Stimulated activated naive B cell treated with anti-CD40 and anti-IgM and Interleukin-4, amounts not matched to agents 10 μg/mL and 1 μg/mL and 100 μg/mL, for 72 hours (primary cell): ENCODE measurements at regions not wholly inside any gene's neighbourhood (a gene's known extent, or its start where the extent isn't known, plus 50 kb on each side); places are given as distances from the start of the nearest gene placed in this dataset.
A peak's percentile ranks its signal among the peaks of the same experiment; 100 is the strongest.

Experiments used
- ATAC-seq, 2 donors: fragments of 150-1000 bp; cut with Tn5 transposase; replicated peaks; 2 replicates each; pipeline ENCODE4 v1.10.0; 2021; ENCODE audit warnings: moderate library complexity in 1 of 2
- DNase-seq: peaks from one replicate; pipeline ENCODE4 v3.0.0; 2021
- H3K27ac Mint-ChIP-seq: one replicate; pipeline ENCODE4 v1.8.0; 2022; ENCODE audit warnings: mild to moderate bottlenecking, mixed read lengths
- H3K27me3 Mint-ChIP-seq, 2 donors: one replicate each; pipeline ENCODE4 v1.8.0; 2022; ENCODE audit warnings: mixed read lengths in 2 of 2
- H3K36me3 Mint-ChIP-seq, 2 donors: one replicate each; pipeline ENCODE4 v1.8.0; 2022; ENCODE audit warnings: mixed read lengths in 2 of 2, mild to moderate bottlenecking in 1 of 2
- H3K4me1 Mint-ChIP-seq, 2 donors: one replicate each; pipeline ENCODE4 v1.8.0; 2022; ENCODE audit warnings: mixed read lengths in 2 of 2, mild to moderate bottlenecking in 1 of 2
- H3K4me3 Mint-ChIP-seq, 2 donors: one replicate each; pipeline ENCODE4 v1.8.0; 2022; ENCODE audit warnings: mild to moderate bottlenecking in 2 of 2, mixed read lengths in 2 of 2, moderate library complexity in 1 of 2
- H3K9me3 Mint-ChIP-seq, 2 donors: one replicate each; pipeline ENCODE4 v1.8.0; 2022; ENCODE audit warnings: mixed read lengths in 2 of 2, mild to moderate bottlenecking in 1 of 2

DNA sequence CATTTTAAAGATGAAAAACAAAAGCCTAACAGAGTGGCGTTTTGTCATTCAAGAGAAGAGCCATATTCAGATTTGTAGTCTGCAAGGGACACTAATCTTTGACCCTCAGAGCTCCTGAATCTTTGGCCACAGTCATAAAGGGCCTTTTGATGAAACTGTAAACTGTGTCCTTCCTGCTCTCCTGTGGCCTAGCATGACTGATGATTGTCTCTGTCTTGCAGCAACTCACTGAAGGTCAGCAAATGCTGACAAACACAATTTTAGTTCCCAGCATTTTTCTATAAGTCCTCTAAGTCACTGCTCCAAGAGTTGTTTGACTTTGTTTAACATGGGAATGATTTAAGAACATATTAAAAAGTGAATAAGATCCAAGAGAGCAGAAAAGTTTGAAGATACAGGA, 55.3 kb upstream of the PRELP start:
- H3K9me3 Mint-ChIP-seq = peaks cover 0 to 3% of the 10 kb centered on the region in 2 donors
- H3K4me1 Mint-ChIP-seq = peaks cover 3 to 8% of the 10 kb centered on the region in 2 donors
- DNase-seq (no peak), ATAC-seq (no peak)
- H3K27me3 Mint-ChIP-seq = peaks cover 14 to 40% of the 10 kb centered on the region in 2 donors
- no peak overlapping the region for H3K4me3 Mint-ChIP-seq
- H3K36me3 Mint-ChIP-seq = no peaks in the 10 kb centered on the region
- no peak overlapping the region for H3K27ac Mint-ChIP-seq

DNA sequence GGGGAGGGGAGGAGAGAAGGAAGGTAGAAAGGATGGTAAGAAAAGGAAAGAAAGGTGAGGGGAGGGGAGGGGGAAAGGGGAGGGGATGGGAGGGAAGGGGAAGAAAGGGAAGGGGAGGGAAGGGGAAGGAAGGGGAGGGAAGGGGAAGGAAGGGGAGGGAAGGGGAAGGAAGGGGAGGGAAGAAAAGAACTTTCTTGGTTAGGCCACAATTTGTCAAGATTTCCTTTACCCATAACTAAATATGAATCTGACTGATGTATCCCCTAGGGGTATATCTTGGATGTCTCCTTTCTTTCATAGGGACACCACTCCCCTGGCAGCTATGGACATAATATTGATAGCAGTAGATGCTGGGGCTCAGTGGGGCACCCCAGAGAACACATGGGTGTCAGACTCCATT, 54.4 kb upstream of the PRELP start:
- H3K9me3 Mint-ChIP-seq = peaks cover 0 to under 1% of the 10 kb centered on the region in 2 donors
- H3K36me3 Mint-ChIP-seq = no peaks in the 10 kb centered on the region

DNA sequence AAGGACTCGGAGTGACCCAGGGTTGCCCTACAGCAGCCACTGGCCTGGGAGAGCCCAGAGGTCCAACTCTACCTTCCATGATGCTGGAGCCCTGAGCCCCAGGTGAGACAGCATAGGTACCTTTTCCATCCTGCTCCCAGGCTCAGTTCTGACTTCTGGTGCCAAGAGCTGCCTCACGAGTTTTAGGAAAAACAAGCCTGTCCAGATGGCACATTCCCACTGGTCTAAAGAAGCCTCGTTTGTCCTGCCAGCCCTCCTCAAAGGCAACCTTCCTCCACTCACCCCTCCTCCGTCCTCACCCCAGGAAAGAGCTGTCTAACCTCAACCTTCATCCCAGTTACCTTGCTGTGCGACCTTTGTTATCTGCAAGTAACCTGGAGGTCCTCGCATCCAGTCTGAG, 53.5 kb upstream of the PRELP start:
- no peak overlapping the region for H3K27ac Mint-ChIP-seq
- peaks cover 16 to 26% of the 10 kb centered on the region in 2 donors for H3K4me1 Mint-ChIP-seq
- H3K27me3 Mint-ChIP-seq = peaks cover 23 to 50% of the 10 kb centered on the region in 2 donors
- DNase-seq = no peak
- H3K4me3 Mint-ChIP-seq = no peak overlapping the region
- H3K9me3 Mint-ChIP-seq = no peaks in the 10 kb centered on the region
- no peaks in the 10 kb centered on the region for H3K36me3 Mint-ChIP-seq
- no peak for ATAC-seq

More for the DNA sequence above, 54.4 kb upstream of the PRELP start:
- ATAC-seq (no peak), DNase-seq (no peak)
- peaks cover 15 to 41% of the 10 kb centered on the region in 2 donors for H3K27me3 Mint-ChIP-seq
- no peak overlapping the region for H3K27ac Mint-ChIP-seq
- H3K4me1 Mint-ChIP-seq = peaks cover 12 to 18% of the 10 kb centered on the region in 2 donors
- no peak overlapping the region for H3K4me3 Mint-ChIP-seq

DNA sequence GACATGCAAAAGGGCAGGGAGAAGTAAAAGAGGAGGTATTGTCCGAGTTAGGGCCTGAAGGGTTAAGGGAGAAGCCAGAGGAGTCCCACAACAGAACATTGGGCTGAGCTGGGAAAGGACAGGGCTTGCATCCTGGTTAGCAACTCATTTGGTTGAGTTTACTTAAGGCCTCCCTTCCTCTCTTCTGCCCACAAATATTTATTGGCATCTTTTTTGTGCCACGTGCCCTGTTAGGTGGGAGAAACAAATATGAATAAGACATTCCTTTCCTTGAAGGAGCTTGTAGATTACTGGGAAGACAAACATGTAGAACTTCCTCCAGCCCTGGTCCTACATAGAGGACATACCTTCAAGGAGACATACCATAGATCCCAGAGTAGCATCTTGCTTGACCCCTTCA, 53.0 kb upstream of the PRELP start:
- ATAC-seq = no peak
- Mint-ChIP-seq H3K36me3 (no peaks in the 10 kb centered on the region), H3K4me3 (no peak overlapping the region), H3K9me3 (no peaks in the 10 kb centered on the region), H3K27ac (no peak overlapping the region), H3K27me3 (peaks cover 26 to 53% of the 10 kb centered on the region in 2 donors), H3K4me1 (peaks cover 16 to 29% of the 10 kb centered on the region in 2 donors)
- no peak for DNase-seq

DNA sequence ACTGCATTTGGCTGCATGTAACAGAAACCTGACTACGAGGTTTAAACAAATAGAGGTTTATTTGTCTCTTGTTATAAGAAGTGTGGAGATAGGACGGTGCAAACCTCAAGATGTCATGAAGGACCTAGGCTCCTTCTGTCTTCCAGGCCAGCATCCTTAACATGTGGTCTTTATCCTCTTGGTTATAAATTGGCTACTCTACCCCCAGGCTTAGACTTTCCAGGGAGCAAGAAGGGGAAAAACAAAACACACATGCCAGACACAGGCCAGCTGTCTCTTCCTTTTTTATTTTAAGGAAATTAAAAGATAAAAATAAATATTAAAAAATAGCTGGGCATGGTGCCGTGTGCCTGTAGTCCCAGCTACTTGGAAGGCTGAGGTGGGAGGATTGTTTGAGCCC, 51.3 kb upstream of the PRELP start:
- H3K4me1 Mint-ChIP-seq = peaks cover 19 to 41% of the 10 kb centered on the region in 2 donors
- no peaks in the 10 kb centered on the region for H3K9me3 Mint-ChIP-seq
- no peak overlapping the region for H3K4me3 Mint-ChIP-seq
- peaks cover 26 to 61% of the 10 kb centered on the region in 2 donors for H3K27me3 Mint-ChIP-seq
- H3K36me3 Mint-ChIP-seq = no peaks in the 10 kb centered on the region
- no peak overlapping the region for H3K27ac Mint-ChIP-seq
- no peak for DNase-seq
- no peak for ATAC-seq

DNA sequence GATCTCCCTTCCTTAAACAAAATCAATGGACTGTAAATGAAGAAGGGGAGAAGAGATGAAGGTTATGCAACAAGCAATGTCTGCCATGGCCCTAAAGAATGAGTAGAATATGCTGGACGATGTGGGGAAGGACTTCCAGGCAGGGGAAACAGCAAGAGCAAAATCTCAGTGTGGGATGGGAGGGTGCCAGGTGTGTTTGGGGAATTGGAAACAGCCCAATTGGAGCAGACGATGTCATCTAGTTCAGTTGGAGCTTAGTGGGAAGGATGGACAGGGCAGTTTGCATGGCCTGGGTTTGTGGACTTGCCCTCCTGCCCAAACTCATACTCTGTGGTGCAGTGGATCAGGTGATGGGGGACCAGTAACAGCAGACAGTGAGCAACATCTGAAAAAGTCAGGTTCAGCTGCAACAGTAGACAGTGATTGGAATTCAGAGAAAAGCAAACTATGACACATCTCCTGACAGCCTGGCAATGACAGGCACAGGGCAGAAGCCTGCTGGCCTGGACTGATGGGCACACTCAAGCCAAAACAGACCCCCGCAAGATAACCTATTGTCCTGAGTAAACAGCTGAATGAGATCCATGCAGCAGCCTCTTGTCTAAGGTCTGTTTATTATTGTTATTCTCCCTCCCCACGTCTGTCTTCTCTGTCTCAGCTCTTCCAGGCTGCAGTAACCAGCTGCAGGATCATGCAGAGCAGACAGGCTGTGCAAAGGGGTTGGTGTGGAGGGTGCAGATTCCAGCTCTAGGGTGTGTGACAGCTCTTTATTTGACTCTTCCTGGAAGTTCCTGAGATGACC, 50.5 kb upstream of the PRELP start:
- Mint-ChIP-seq H3K27ac (no peak overlapping the region), H3K9me3 (no peaks in the 10 kb centered on the region), H3K27me3 (peaks cover 26 to 61% of the 10 kb centered on the region in 2 donors), H3K4me3 (no peak overlapping the region), H3K4me1 (peaks cover 21 to 45% of the 10 kb centered on the region in 2 donors), H3K36me3 (no peaks in the 10 kb centered on the region)
- DNase-seq = no peak
- no peak for ATAC-seq

DNA sequence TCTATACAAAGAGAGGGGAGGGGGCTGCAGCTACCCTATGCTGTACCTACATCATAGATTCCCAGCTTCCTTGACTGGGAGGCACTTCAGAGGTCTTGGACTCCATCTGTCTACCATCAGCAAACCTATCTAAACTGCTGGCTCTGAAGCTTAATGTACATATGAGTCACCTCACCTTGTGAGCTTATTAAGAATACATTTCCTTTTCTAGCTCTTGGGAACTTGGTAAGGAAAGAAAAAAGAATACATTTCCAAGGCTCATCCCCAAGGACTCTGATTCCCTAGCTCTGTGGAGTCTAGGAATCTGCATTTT, 50.0 kb upstream of the PRELP start:
- Mint-ChIP-seq H3K27me3 (peaks cover 26 to 58% of the 10 kb centered on the region in 2 donors), H3K36me3 (no peaks in the 10 kb centered on the region), H3K27ac (no peak overlapping the region), H3K4me3 (no peak overlapping the region), H3K4me1 (peaks cover 21 to 45% of the 10 kb centered on the region in 2 donors), H3K9me3 (no peaks in the 10 kb centered on the region)
- ATAC-seq (peak; percentile 19 to 38), DNase-seq (no peak)
